ENCODE measurements at regions not wholly inside any gene's neighbourhood (a gene's known extent, or its start where the extent isn't known, plus 50 kb on each side); places are given as distances from the start of the nearest gene placed in this dataset.
"Not testable (repeated sequence)": the region's sequence is repeated elsewhere in the genome, so short reads cannot be mapped to it uniquely, and the experiment has no call there.

- TF ChIP-seq CTCF, POLR2A (IDR thresholded peaks at IDR 0.05): not testable (repeated sequence)
These were observed 222.2 kb upstream of the ISX start for GRCh38 chr22:34843743-34844142.

Measured in testis (tissue), 2 donors.